ENCODE measurements at regions not wholly inside any gene's neighbourhood (a gene's known extent, or its start where the extent isn't known, plus 50 kb on each side); places are given as distances from the start of the nearest gene placed in this dataset.

DNA sequence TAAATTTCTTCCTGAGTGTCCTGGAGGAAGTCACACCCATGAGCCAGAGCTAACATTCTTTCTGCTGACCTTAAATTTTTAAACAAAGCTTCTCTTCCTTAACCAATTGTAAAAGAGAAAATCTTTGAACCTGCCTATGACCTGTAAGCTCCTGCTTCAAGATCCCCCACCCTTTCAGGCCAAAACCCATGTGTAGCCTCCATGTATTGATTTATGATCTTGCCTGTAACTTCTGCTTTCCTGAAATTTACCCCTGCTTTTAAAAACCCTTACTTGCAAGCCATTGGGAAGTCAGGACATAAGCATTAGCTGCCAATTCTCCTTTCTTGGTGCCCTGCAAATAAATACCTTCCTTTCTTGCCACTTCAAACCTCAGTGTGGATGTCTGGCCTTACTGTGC, 68.5 kb upstream of the HECTD2 start:
- TF ChIP-seq, protein P1, sequence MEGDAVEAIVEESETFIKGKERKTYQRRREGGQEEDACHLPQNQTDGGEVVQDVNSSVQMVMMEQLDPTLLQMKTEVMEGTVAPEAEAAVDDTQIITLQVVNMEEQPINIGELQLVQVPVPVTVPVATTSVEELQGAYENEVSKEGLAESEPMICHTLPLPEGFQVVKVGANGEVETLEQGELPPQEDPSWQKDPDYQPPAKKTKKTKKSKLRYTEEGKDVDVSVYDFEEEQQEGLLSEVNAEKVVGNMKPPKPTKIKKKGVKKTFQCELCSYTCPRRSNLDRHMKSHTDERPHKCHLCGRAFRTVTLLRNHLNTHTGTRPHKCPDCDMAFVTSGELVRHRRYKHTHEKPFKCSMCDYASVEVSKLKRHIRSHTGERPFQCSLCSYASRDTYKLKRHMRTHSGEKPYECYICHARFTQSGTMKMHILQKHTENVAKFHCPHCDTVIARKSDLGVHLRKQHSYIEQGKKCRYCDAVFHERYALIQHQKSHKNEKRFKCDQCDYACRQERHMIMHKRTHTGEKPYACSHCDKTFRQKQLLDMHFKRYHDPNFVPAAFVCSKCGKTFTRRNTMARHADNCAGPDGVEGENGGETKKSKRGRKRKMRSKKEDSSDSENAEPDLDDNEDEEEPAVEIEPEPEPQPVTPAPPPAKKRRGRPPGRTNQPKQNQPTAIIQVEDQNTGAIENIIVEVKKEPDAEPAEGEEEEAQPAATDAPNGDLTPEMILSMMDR (IDR thresholded peaks at IDR 0.05): no peak
- TF ChIP-seq POLR2A (IDR thresholded peaks at IDR 0.05): no peak

All from Peyer's patch (tissue), 4 donors.